GM12874 (cell line): ENCODE measurements at regions not wholly inside any gene's neighbourhood (a gene's known extent, or its start where the extent isn't known, plus 50 kb on each side); places are given as distances from the start of the nearest gene placed in this dataset.

Experiments
- TF ChIP-seq, protein P1 (sequence below): IDR thresholded peaks from 2 replicates; pipeline ENCODE4 v1.5.1; 2011; ENCODE audit warnings: low read depth, mild to moderate bottlenecking, control low read depth, low read length, moderate library complexity; ENCODE audit not compliant: insufficient read depth

DNA sequence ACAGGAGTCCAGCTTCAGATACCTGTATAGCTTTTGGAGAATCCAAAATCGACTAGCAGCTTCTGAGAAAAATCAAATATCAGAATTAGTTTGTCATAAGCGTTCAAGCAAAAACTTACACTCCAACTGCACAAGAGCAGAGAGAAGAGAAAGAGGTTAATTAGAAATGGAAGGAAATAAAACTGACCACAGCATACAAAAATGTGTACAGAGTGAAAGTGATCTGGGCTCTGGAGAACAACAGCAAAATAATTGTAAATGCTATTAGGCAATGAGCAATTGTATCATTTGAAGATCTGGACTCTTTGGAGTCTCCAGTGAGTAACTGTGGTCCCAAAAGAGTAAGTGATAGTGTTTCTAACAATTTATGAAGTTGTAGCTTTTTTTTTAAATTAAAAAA is 867.3 kb downstream of the TRIB2 start:
- TF ChIP-seq, protein P1, sequence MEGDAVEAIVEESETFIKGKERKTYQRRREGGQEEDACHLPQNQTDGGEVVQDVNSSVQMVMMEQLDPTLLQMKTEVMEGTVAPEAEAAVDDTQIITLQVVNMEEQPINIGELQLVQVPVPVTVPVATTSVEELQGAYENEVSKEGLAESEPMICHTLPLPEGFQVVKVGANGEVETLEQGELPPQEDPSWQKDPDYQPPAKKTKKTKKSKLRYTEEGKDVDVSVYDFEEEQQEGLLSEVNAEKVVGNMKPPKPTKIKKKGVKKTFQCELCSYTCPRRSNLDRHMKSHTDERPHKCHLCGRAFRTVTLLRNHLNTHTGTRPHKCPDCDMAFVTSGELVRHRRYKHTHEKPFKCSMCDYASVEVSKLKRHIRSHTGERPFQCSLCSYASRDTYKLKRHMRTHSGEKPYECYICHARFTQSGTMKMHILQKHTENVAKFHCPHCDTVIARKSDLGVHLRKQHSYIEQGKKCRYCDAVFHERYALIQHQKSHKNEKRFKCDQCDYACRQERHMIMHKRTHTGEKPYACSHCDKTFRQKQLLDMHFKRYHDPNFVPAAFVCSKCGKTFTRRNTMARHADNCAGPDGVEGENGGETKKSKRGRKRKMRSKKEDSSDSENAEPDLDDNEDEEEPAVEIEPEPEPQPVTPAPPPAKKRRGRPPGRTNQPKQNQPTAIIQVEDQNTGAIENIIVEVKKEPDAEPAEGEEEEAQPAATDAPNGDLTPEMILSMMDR: no peak

DNA sequence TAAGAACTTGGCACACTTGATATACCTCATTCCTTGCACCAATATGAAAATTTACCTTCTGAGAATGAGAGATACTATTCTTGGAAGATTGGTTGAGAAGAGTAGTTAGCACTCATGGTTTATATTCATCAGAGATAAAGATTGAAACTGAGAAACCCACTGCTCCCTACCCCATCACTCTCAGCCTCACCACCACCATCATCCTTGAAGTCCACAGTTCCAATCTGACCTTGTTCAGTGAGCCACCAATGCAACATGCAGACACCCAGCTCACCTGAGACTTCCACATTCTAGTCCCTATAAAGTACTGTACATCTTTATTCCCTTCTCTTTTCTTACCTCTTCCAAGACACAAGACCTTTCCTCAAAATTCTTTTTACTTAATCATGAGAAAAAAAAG is 869.0 kb downstream of the TRIB2 start:
- TF ChIP-seq, protein P1: no peak

DNA sequence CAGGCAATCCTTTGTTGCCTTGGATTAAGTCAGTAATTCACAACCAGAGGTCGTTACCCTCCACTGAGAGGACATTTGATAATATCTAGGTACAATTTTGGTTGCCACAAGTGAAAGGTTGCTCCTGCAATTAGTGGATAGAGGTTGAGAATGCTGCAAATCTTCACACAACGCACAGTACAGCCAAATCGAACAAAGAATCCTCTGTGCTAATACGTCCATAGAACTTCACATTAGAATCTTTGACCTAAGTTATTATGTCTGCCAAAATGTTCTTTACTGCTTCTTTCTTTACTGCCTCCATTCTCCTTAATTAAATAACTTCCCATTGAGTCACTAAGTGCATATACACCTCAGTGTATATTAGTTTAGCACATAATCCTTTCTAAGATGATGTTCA is 879.5 kb downstream of the TRIB2 start:
- TF ChIP-seq, protein P1: no peak

DNA sequence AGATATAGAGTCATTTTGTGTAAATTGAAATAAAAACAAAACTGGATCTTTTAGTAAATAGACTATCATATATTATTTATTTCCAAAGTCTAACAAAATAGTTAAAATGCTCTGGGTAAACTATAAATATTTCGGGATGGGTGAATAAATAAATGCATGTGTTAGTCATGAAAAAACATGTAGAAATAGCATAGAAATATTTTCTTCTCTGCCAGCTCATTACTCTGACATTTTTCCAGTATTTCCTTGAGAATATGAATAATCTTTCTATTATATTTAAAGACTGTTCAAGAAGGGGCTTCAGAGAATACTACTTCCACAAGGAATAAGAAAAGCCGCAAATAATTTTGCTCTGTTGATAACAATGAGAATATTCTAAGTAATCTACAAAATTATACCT is 880.4 kb downstream of the TRIB2 start:
- TF ChIP-seq, protein P1: no peak

DNA sequence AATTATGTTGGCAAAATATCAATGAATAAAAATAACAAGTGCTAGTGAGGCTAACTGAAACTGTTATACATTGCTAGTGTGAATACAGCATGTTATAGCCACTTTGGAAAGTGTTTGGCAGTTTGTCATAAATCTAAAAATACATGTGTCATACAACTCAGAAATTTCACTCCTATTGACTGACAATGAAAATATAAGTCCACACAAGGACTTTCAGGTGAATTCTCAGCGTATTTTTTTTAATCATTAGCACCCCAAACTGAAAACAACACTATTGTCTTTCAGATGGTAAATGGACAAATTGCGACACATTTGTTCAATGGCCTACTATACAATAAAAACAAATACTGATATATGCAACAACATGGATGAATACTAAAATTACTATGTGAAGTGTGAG is 884.8 kb downstream of the TRIB2 start:
- TF ChIP-seq, protein P1: no peak

DNA sequence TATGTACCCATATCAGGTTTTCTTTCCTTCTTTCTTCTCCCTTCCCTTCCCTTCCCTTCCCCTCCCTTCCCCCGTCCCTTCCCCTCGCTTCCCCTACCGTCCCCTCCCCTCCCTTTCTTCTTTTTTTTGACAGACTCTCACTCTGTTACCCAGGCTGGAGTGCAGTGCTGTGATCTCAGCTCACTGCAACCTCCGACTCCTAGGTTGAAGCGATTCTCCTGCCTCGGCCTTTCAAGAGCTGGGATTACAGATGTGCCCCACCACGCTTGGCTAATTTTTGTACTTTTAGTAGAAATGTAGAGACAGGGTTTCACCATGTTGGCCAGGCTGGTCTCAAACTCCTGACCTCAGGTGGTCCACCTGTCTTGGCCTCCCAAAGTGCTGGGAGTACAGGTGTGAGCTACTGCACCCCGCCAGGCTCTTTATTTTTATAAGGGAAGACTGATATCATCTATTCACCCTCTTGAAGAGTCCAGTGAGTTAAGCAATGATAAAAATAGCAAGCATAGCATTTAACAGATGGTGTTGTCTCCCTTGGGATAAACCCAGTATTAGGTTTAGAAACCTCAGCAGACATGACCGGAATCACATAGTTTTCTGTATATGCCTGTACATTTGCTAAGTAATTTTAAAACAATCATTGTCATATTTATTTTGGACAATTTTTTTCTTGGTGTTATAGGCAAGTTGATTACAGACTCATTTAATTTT is 888.4 kb downstream of the TRIB2 start:
- TF ChIP-seq, protein P1: no peak

DNA sequence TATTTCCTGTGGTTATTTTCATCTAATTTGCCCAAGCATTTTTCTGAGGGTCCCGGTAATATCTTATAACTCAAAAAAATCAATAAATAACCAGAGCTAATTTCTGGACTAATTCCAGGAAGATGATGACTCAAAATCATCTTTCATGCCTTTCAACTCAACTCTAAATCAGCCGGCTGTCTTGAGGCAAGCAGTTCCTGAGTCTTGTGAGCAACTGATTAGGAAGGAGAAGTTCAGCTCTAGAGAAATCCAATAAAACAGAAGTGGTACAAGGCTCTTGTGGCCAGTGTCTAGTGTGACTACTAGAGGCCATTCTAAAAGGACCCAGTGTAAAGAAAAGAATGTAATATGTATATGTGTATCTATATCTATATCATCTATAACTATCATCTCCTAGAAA is 890.4 kb downstream of the TRIB2 start:
- TF ChIP-seq, protein P1: no peak
